Astrocyte (in vitro differentiated cells and primary cell): ENCODE measurements at regions not wholly inside any gene's neighbourhood (a gene's known extent, or its start where the extent isn't known, plus 50 kb on each side); places are given as distances from the start of the nearest gene placed in this dataset.

ENCODE experiments used
- EZH2 ChIP-seq: IDR thresholded peaks from 2 replicates; pipeline ENCODE4 v1.6.1; 2012; ENCODE audit warnings: mild to moderate bottlenecking, low read length, inconsistent platforms; ENCODE audit not compliant: insufficient read depth
- TF ChIP-seq, protein P1 (sequence below): IDR thresholded peaks from 2 replicates; pipeline ENCODE4 v1.5.1; 2011; ENCODE audit warnings: low read depth, mild to moderate bottlenecking, inconsistent platforms, low read length, moderate library complexity; ENCODE audit not compliant: insufficient read depth

DNA sequence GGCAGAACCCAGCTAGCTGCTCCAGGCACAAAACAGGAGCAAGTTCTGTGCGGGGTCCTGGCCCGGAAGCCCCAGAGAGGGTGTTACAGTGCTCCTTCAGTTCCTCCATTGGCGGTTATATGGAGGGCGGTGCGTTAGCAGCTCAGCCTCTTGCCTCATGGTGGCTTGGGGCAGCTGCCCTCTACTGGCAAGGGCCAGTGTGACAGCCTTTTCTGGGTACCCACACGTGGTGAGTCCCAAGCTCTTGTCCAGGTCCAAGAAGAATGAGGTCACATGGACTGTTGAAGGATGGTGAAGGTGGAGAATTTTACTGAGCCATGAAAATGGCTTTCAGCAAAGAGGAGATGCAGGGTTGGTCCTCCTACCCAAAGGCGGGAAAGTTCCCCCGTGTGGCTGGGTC, 100.5 kb downstream of the WT1 start:
- no peak for TF ChIP-seq EZH2
- TF ChIP-seq, protein P1, sequence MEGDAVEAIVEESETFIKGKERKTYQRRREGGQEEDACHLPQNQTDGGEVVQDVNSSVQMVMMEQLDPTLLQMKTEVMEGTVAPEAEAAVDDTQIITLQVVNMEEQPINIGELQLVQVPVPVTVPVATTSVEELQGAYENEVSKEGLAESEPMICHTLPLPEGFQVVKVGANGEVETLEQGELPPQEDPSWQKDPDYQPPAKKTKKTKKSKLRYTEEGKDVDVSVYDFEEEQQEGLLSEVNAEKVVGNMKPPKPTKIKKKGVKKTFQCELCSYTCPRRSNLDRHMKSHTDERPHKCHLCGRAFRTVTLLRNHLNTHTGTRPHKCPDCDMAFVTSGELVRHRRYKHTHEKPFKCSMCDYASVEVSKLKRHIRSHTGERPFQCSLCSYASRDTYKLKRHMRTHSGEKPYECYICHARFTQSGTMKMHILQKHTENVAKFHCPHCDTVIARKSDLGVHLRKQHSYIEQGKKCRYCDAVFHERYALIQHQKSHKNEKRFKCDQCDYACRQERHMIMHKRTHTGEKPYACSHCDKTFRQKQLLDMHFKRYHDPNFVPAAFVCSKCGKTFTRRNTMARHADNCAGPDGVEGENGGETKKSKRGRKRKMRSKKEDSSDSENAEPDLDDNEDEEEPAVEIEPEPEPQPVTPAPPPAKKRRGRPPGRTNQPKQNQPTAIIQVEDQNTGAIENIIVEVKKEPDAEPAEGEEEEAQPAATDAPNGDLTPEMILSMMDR, result no peak
